ENCODE measurements at regions not wholly inside any gene's neighbourhood (a gene's known extent, or its start where the extent isn't known, plus 50 kb on each side); places are given as distances from the start of the nearest gene placed in this dataset.

DNA sequence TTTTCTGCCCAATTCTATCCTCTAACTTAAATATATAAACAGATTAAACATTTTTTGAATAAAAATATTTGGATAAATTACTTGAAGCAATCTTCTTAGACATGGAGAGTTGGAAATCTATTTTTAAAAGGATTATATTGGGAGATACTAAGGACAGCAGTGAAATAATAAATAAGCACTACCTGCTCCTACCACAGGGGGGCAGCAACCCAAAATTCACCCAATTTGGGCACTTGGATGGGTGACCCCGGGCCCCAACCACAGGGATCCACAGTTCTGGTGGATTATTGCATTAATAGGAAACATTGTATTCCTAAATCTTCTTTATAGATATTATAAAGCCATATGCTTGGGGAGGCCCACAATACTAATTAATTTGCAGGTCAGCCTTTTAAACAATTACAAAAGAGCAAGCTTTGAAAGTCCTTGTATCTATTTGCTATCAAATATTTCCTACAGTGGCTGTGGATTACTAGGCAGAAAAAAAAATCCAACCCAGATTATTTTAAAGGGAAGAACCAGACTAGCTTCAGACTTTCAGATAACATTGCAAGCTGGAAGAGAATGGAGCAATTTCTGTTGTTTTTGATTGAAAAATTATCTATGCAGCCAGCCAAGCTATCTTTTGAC lies 66.4 kb upstream of the PDE10A start:
- no peak for TF ChIP-seq JUND (IDR thresholded peaks at IDR 0.05; ENCODE audit: low read depth)
- in situ Hi-C loops (cut with HindIII; ENCODE audit: low pct_unique_long_range_greater_than_20kb, low sequenced_read_pairs), result no loop called here
- peak; percentile 39 to 59 for DNase-seq (ENCODE audit: low read depth in 1 of 2, low spot score in 1 of 2)

- TF ChIP-seq JUND (IDR thresholded peaks at IDR 0.05; ENCODE audit: low read depth), result no peak
- DNase-seq (ENCODE audit: low read depth in 1 of 2, low spot score in 1 of 2), result no peak
- in situ Hi-C loops (cut with HindIII; ENCODE audit: low pct_unique_long_range_greater_than_20kb, low sequenced_read_pairs), result no loop called here
Measured at GRCh38 chr6:165728216-165728615, 65.2 kb upstream of the PDE10A start.

DNA sequence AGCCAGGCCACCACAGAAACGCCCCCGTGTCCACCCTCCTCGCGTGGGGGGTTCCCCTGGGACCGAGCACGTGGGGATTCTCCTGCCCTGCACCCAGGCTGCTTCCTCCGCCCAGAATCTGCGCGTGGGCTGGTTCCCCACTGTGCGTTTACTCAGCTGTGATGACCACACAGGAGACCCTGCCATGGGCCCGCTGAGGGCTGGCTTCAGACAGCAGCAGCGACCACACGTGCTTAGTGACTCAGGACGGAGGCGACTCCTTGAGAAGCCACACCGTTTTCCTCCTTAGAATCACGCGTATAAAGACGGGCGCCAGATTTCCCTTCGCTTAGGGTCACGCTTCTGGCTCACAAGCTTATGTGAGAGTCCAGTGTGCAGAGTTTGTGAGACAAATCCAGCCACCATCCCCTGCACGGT lies 63.9 kb upstream of the PDE10A start:
- no peak for TF ChIP-seq JUND (IDR thresholded peaks at IDR 0.05; ENCODE audit: low read depth)
- DNase-seq (ENCODE audit: low read depth in 1 of 2, low spot score in 1 of 2), result no peak
- in situ Hi-C loops (cut with HindIII; ENCODE audit: low pct_unique_long_range_greater_than_20kb, low sequenced_read_pairs), result no loop called here

DNA sequence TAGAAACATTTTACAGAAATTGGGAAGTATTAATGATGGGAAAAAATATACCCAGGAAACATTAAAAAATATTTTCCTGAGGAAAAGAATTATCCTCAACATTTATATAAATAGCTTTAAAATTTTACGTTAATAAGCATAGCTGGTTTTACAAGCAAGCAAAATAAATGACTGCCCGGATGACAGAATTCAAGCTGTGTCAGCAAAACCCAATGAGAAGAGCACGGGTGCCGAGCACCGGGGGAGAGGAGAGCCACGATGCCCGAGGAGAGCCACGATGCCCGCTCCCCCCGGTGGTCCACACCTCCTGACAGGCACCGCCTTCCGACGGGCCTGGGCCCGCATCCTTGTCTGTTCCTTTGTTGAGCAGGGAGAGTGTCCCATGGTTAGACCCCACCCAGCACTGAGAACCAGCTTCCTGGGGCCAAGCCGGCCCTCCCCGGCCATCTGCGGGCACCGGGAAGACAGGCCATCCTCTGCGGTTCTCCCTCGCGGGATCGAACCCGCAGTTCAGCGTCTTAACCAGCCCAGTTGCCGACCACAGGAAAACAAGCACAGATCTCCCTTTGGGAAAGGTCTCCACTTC lies 63.3 kb upstream of the PDE10A start:
- DNase-seq (ENCODE audit: low read depth in 1 of 2, low spot score in 1 of 2), result no peak
- in situ Hi-C loops (cut with HindIII; ENCODE audit: low pct_unique_long_range_greater_than_20kb, low sequenced_read_pairs), result no loop called here
- no peak for TF ChIP-seq JUND (IDR thresholded peaks at IDR 0.05; ENCODE audit: low read depth)

DNA sequence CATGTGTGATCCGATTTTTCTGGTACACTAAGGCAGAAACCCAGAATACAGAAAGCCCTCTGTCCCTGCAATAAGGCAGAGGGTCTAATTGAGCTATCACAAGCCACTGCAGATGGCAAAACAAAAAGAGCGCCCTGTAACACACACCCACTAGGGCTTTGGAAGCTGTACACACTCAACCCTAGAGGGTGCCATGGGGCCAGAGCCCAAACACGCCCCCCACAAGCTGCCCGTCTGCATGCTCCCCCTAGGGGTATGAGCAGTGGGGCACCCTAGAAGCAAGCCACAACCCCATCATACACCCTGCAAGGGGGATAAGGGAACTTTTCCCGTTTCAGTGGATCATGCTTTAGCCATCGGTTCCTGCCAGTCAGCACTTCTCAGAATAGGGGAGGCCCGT lies 62.2 kb upstream of the PDE10A start:
- no peak for TF ChIP-seq JUND (IDR thresholded peaks at IDR 0.05; ENCODE audit: low read depth)
- in situ Hi-C loops (cut with HindIII; ENCODE audit: low pct_unique_long_range_greater_than_20kb, low sequenced_read_pairs), result no loop called here
- DNase-seq (ENCODE audit: low read depth in 1 of 2, low spot score in 1 of 2), result no peak

DNA sequence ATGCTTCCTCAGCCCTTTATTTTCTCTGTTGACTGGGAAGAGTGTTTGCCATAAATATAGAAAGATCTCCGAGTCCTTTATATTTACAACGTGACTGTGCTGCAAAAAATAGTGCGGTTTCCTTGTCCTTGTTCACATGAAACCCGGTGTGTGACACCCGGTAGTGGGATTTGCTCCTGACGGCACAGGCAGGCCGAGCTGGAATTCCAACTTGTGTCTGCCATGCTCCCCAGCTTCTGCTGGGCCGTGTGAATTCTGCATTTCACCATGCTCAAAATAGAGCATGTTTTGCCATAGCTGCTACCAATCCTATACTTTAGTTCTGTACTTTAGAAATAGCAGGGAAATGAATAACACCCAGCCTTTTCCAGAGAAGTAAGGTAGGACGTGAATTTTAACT lies 60.3 kb upstream of the PDE10A start:
- no peak for TF ChIP-seq JUND (IDR thresholded peaks at IDR 0.05; ENCODE audit: low read depth)
- DNase-seq (ENCODE audit: low read depth in 1 of 2, low spot score in 1 of 2), result no peak
- in situ Hi-C loops (cut with HindIII; ENCODE audit: low pct_unique_long_range_greater_than_20kb, low sequenced_read_pairs), result no loop called here

DNA sequence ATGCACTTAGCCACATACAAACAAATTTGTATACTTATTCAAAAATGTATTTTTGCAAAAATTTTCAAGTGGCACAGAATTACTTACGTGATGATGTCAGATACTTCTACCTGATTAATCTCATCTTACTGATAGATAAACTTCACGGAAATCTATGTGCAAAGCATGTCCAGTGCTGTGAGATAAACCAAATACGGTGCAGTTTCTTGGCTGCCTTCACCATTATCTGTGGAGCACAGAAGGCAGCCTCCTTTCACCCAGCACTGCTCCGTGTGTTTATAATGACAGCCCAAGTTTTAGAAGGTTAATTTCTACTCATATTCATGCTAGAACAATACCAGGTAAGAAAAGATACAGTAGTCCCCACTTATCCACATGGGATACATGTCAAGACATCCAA lies 59.0 kb upstream of the PDE10A start:
- no peak for DNase-seq (ENCODE audit: low read depth in 1 of 2, low spot score in 1 of 2)
- no peak for TF ChIP-seq JUND (IDR thresholded peaks at IDR 0.05; ENCODE audit: low read depth)
- in situ Hi-C loops (cut with HindIII; ENCODE audit: low pct_unique_long_range_greater_than_20kb, low sequenced_read_pairs), result no loop called here

DNA sequence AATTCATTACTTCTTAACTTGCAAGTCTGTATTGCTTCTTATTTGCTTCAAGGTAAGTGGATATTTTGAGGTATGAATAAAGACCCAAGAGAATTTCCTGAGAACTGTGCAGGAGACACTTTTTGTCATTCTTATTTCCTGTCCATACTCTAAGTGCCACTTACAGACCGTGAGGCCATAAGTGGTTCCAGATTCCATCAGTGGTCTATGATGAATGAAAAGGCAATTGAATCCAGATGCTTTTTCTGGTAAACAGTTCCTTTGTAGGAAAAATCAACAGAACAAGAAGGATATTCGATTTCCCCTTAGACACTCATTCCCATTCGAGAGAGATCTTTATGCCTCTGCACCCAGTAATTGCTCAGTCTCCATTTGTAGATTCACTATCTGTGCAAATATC lies 58.3 kb upstream of the PDE10A start:
- no peak for TF ChIP-seq JUND (IDR thresholded peaks at IDR 0.05; ENCODE audit: low read depth)
- in situ Hi-C loops (cut with HindIII; ENCODE audit: low pct_unique_long_range_greater_than_20kb, low sequenced_read_pairs), result no loop called here
- DNase-seq (ENCODE audit: low read depth in 1 of 2, low spot score in 1 of 2), result no peak

- in situ Hi-C loops (cut with HindIII; ENCODE audit: low pct_unique_long_range_greater_than_20kb, low sequenced_read_pairs), result no loop called here
- no peak for TF ChIP-seq JUND (IDR thresholded peaks at IDR 0.05; ENCODE audit: low read depth)
- no peak for DNase-seq (ENCODE audit: low read depth in 1 of 2, low spot score in 1 of 2)
Measured at GRCh38 chr6:165718491-165718891, 55.5 kb upstream of the PDE10A start.

GRCh38 chr6:165717732-165718465 lies 54.9 kb upstream of the PDE10A start:
- DNase-seq (ENCODE audit: low read depth in 1 of 2, low spot score in 1 of 2), result no peak
- in situ Hi-C loops (cut with HindIII; ENCODE audit: low pct_unique_long_range_greater_than_20kb, low sequenced_read_pairs), result no loop called here
- no peak for TF ChIP-seq JUND (IDR thresholded peaks at IDR 0.05; ENCODE audit: low read depth)

GRCh38 chr6:165716886-165717285 lies 53.8 kb upstream of the PDE10A start:
- in situ Hi-C loops (cut with HindIII; ENCODE audit: low pct_unique_long_range_greater_than_20kb, low sequenced_read_pairs), result no loop called here
- no peak for TF ChIP-seq JUND (IDR thresholded peaks at IDR 0.05; ENCODE audit: low read depth)
- DNase-seq (ENCODE audit: low read depth in 1 of 2, low spot score in 1 of 2), result no peak

GRCh38 chr6:165715428-165715827 lies 52.4 kb upstream of the PDE10A start:
- in situ Hi-C loops (cut with HindIII; ENCODE audit: low pct_unique_long_range_greater_than_20kb, low sequenced_read_pairs), result no loop called here
- DNase-seq (ENCODE audit: low read depth in 1 of 2, low spot score in 1 of 2), result no peak
- no peak for TF ChIP-seq JUND (IDR thresholded peaks at IDR 0.05; ENCODE audit: low read depth)

DNA sequence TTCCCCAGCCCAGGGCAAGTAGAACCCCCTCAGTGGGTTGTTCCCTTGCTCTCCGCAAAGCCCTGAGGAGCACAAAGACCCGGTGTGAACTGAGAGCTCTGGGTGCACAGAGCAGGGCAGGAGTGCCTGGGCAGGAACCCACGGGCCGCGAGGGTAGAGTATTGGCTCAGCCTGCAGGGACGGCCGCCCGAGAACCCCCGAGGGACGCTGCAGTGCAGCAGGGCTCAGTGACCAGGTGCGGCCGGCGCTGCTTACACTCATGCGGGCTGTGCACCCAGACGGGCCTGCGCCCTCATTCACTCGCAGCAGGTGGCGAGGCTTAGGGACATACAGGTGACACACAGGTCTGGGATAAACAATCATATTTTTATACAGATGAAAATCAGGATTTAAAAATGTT lies 51.9 kb upstream of the PDE10A start:
- in situ Hi-C loops (cut with HindIII; ENCODE audit: low pct_unique_long_range_greater_than_20kb, low sequenced_read_pairs), result no loop called here
- no peak for TF ChIP-seq JUND (IDR thresholded peaks at IDR 0.05; ENCODE audit: low read depth)
- no peak for DNase-seq (ENCODE audit: low read depth in 1 of 2, low spot score in 1 of 2)

All from T47D (cell line).